GM12891 (cell line): ENCODE measurements at regions not wholly inside any gene's neighbourhood (a gene's known extent, or its start where the extent isn't known, plus 50 kb on each side); places are given as distances from the start of the nearest gene placed in this dataset.

Experiments
- DNase-seq: peaks from one replicate; pipeline ENCODE4 v3.0.0; 2011; ENCODE audit warnings: low spot score; ENCODE audit not compliant: insufficient read length
- FAIRE-seq: peaks from 2 replicates; lab custom pipeline; 2011; peaks lifted over from hg19 to GRCh38; lab: Jason Lieb, UNC
- PAX5 ChIP-seq: IDR thresholded peaks from 2 replicates; pipeline ENCODE4 v1.6.1; 2011; ENCODE audit warnings: low read length, moderate library complexity, mild to moderate bottlenecking; ENCODE audit not compliant: insufficient read depth, severe bottlenecking
- POLR2A ChIP-seq: IDR thresholded peaks from 2 replicates; pipeline ENCODE4 v1.6.1; 2011; ENCODE audit warnings: low read depth, low read length, control low read depth
- POLR2AphosphoS5 ChIP-seq: IDR thresholded peaks from 2 replicates; pipeline ENCODE4 v1.6.1; 2011; ENCODE audit warnings: low read depth, low read length, control low read depth
- POU2F2 ChIP-seq: IDR thresholded peaks from 2 replicates; pipeline ENCODE4 v1.6.1; 2011; ENCODE audit warnings: low read depth, mild to moderate bottlenecking, control low read depth, low read length, moderate library complexity
- SPI1 ChIP-seq: IDR thresholded peaks from 2 replicates; pipeline ENCODE4 v1.6.1; 2011; ENCODE audit warnings: low read depth, low read length, control low read depth
- TAF1 ChIP-seq: IDR thresholded peaks from 2 replicates; pipeline ENCODE4 v1.6.1; 2011; ENCODE audit warnings: low read depth, low read length, control low read depth

DNA sequence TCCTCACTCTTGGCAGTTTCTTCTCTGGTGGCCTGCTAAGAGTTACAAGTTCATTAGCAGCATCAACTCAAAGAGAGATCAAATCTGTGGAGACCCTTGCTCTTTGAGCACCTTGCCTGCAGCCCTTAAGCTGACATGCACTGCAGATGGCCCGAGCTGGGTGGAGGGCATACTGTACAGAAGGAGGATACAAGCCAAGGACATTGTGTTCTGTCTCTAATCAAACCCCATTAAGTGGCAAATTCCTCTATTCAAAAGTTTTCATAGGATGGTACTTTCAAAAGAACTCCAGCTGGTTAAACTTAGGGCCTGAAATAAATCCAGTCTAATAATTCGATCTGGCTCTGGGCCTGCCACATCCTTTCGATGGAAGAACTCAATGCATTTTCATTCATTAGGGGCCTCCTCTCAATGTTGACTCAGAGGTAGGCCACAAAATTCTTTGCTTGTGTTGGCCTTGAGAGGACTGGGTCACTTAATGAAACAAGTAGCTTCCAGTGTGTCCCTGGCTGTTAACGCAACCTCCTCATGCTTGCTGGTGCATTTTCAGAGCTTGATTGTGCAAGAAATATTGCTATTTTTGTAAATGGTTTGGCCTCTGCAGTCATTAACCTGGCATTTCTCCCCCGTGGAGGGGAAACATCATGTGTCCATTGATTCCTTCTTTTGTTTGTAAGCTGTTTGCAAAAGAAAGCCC, 318.2 kb downstream of the NUAK1 start:
- TF ChIP-seq POLR2AphosphoS5 (no peak), POLR2A (no peak), POU2F2 (no peak), SPI1 (no peak), TAF1 (no peak), PAX5 (no peak)
- FAIRE-seq = no peak
- no peak for DNase-seq

- TF ChIP-seq TAF1 (no peak), SPI1 (no peak), POLR2A (no peak), PAX5 (no peak), POU2F2 (no peak), POLR2AphosphoS5 (no peak)
- no peak for FAIRE-seq
Observed at GRCh38 chr12:105822131-105823105, 316.3 kb downstream of the NUAK1 start.

GRCh38 chr12:105823810-105824209, 314.9 kb downstream of the NUAK1 start:
- no peak for FAIRE-seq
- no peak for DNase-seq
- TF ChIP-seq SPI1 (no peak), POU2F2 (no peak), POLR2A (no peak), TAF1 (no peak), PAX5 (no peak), POLR2AphosphoS5 (no peak)

More at GRCh38 chr12:105822131-105823105, 316.3 kb downstream of the NUAK1 start:
- DNase-seq = no peak

DNA sequence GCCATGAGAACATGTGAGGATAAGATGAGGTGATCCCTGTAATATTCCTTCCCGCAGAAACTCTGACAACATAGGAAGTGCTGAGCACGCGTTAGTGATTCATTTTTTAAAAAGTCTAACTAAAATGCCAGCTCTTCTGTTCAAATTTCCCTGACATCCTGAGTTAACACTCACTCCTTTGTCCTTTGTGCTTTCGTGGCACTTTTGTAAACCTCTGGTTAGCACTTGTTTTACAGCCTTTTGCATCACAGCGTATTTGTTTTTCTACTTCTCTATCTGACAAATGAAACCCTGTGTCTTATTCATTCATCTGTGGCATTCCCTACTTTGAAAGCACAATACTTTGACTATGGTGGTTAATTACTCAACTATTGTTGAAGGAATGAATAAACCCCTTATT, 313.6 kb downstream of the NUAK1 start:
- TF ChIP-seq SPI1 = no peak
- DNase-seq (no peak), FAIRE-seq (no peak)

- FAIRE-seq (no peak), DNase-seq (no peak)
- TF ChIP-seq TAF1 = no peak
- no peak for TF ChIP-seq POLR2A
- TF ChIP-seq POU2F2 = no peak
- no peak for TF ChIP-seq SPI1
- TF ChIP-seq PAX5 = no peak
- no peak for TF ChIP-seq POLR2AphosphoS5
Observed at GRCh38 chr12:105831372-105831771, 307.4 kb downstream of the NUAK1 start.

- TF ChIP-seq SPI1 = no peak
- no peak for TF ChIP-seq POU2F2
- no peak for TF ChIP-seq POLR2A
- TF ChIP-seq PAX5 = no peak
- TF ChIP-seq TAF1 = no peak
- no peak for TF ChIP-seq POLR2AphosphoS5
- FAIRE-seq = no peak
Observed at GRCh38 chr12:105832021-105832420, 306.7 kb downstream of the NUAK1 start.

GRCh38 chr12:105832806-105833205, 305.9 kb downstream of the NUAK1 start:
- FAIRE-seq (no peak), DNase-seq (no peak)
- TF ChIP-seq POLR2A = no peak
- no peak for TF ChIP-seq TAF1
- TF ChIP-seq POU2F2 = no peak
- TF ChIP-seq PAX5 = no peak
- no peak for TF ChIP-seq POLR2AphosphoS5
- no peak for TF ChIP-seq SPI1

More at GRCh38 chr12:105832021-105832420, 306.7 kb downstream of the NUAK1 start:
- DNase-seq = no peak

GRCh38 chr12:105834496-105834895, 304.3 kb downstream of the NUAK1 start:
- TF ChIP-seq TAF1 = no peak
- TF ChIP-seq SPI1 = no peak
- TF ChIP-seq POLR2A = no peak
- no peak for TF ChIP-seq PAX5
- TF ChIP-seq POU2F2 = no peak
- no peak for TF ChIP-seq POLR2AphosphoS5
- FAIRE-seq = no peak
- DNase-seq = no peak
